OCI-LY3 (cell line): ENCODE measurements at regions not wholly inside any gene's neighbourhood (a gene's known extent, or its start where the extent isn't known, plus 50 kb on each side); places are given as distances from the start of the nearest gene placed in this dataset.

ENCODE experiments used
- H2AFZ ChIP-seq: fragments of 200-600, 300-600 bp; shearing (Covaris generic); 2 replicates; pipeline ENCODE4 v1.6.0; 2014; ENCODE audit warnings: antibody characterized with exemption, low read depth, low read length
- H3K27ac ChIP-seq: fragments of 200-600, 300-600 bp; sonication (generic); 2 replicates; pipeline ENCODE4 v1.5.1; 2014; ENCODE audit warnings: mild to moderate bottlenecking, low read length, moderate library complexity, mixed read lengths
- H3K27me3 ChIP-seq: fragments of 200-600, 300-600 bp; sonication (generic); 2 replicates; pipeline ENCODE4 v1.6.1; 2014; ENCODE audit warnings: low read depth, low read length, mixed read lengths
- H3K36me3 ChIP-seq: fragments of 200-600, 300-600 bp; sonication (generic); replicated peaks from 2 replicates; pipeline ENCODE3; 2014; ENCODE audit warnings: low read depth, low read length, mixed read lengths
- H3K4me1 ChIP-seq: fragments of 300-600, 200-600 bp; sonication (generic); 2 replicates; pipeline ENCODE4 v1.6.1; 2014; ENCODE audit warnings: low read length, mixed read lengths
- H3K4me2 ChIP-seq: fragments of 200-600, 300-600 bp; sonication (generic); 2 replicates; pipeline ENCODE4 v1.6.1; 2014; ENCODE audit warnings: low read length, mixed read lengths
- H3K4me3 ChIP-seq: fragments of 300-600, 200-600 bp; sonication (generic); 2 replicates; pipeline ENCODE4 v1.5.1; 2014; ENCODE audit warnings: antibody characterized with exemption, mild to moderate bottlenecking, low read length, moderate library complexity
- H3K79me2 ChIP-seq: fragments of 300-600, 200-600 bp; shearing (Covaris generic); 2 replicates; pipeline ENCODE4 v1.6.1; 2014; ENCODE audit warnings: mild to moderate bottlenecking, low read length, mixed read lengths
- H3K9ac ChIP-seq: fragments of 300-600, 200-600 bp; shearing (Covaris generic); 2 replicates; pipeline ENCODE4 v1.6.0; 2014; ENCODE audit warnings: mild to moderate bottlenecking, low read length, moderate library complexity
- H3K9me3 ChIP-seq: fragments of 200-600, 300-600 bp; shearing (Covaris generic); 2 replicates; pipeline ENCODE4 v1.6.1; 2014; ENCODE audit warnings: low read length, mixed read lengths; ENCODE audit not compliant: insufficient read depth
- H4K20me1 ChIP-seq: fragments of 200-600, 300-600 bp; sonication (generic); 2 replicates; pipeline ENCODE4 v1.6.1; 2016; ENCODE audit warnings: low read length, mixed read lengths; ENCODE audit not compliant: insufficient read depth
- EZH2phosphoT487 ChIP-seq: fragments of 200-600 bp; shearing (Covaris generic); IDR thresholded peaks from 2 replicates; pipeline ENCODE4 v1.6.1; 2018; ENCODE audit warnings: antibody characterized with exemption, mixed run types, low read depth
- TF ChIP-seq, protein P1 (sequence below): fragments of 200-600, 300-600 bp; sonication (generic); IDR thresholded peaks from 2 replicates; pipeline ENCODE4 v1.5.1; 2014; ENCODE audit warnings: antibody characterized with exemption, low read length, low read depth

DNA sequence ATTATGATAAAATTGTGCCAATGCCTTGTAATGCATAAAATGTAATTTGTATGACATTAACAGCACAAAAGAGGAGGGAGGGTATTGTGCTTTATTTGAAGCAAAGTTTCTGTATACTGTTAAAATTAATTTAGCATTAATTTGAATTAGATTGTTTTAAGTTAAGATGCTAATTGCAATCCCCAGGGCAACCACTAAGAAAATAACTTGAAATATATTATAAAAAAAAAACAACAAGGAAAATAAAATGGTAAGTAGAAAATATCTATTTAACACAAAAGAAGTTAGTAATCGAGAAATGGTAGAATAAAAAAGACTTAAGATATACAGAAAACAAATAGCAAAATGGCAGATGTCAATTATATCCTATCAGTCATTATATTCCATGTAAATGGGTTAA lies 131.4 kb upstream of the KAZN start:
- no peaks in the 10 kb centered on the region for H3K9me3 ChIP-seq
- H2AFZ ChIP-seq, result no peak overlapping the region
- no peaks in the 10 kb centered on the region for H3K4me1 ChIP-seq
- no peaks in the 10 kb centered on the region for H3K79me2 ChIP-seq
- no peaks in the 10 kb centered on the region for H4K20me1 ChIP-seq
- no peak overlapping the region for H3K27ac ChIP-seq
- H3K9ac ChIP-seq, result no peak overlapping the region
- no peak overlapping the region for H3K4me2 ChIP-seq
- no peaks in the 10 kb centered on the region for H3K27me3 ChIP-seq
- H3K36me3 ChIP-seq, result no peaks in the 10 kb centered on the region
- H3K4me3 ChIP-seq, result no peak overlapping the region
- TF ChIP-seq EZH2phosphoT487, result no peak
- TF ChIP-seq, protein P1, sequence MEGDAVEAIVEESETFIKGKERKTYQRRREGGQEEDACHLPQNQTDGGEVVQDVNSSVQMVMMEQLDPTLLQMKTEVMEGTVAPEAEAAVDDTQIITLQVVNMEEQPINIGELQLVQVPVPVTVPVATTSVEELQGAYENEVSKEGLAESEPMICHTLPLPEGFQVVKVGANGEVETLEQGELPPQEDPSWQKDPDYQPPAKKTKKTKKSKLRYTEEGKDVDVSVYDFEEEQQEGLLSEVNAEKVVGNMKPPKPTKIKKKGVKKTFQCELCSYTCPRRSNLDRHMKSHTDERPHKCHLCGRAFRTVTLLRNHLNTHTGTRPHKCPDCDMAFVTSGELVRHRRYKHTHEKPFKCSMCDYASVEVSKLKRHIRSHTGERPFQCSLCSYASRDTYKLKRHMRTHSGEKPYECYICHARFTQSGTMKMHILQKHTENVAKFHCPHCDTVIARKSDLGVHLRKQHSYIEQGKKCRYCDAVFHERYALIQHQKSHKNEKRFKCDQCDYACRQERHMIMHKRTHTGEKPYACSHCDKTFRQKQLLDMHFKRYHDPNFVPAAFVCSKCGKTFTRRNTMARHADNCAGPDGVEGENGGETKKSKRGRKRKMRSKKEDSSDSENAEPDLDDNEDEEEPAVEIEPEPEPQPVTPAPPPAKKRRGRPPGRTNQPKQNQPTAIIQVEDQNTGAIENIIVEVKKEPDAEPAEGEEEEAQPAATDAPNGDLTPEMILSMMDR, result no peak

GRCh38 chr1:14468751-14469150 lies 129.7 kb upstream of the KAZN start:
- no peak overlapping the region for H3K27ac ChIP-seq
- no peaks in the 10 kb centered on the region for H3K9me3 ChIP-seq
- no peaks in the 10 kb centered on the region for H4K20me1 ChIP-seq
- no peak overlapping the region for H3K4me3 ChIP-seq
- H3K4me2 ChIP-seq, result no peak overlapping the region
- H3K27me3 ChIP-seq, result no peaks in the 10 kb centered on the region
- TF ChIP-seq, protein P1, result no peak
- H3K36me3 ChIP-seq, result no peaks in the 10 kb centered on the region
- H3K9ac ChIP-seq, result no peak overlapping the region
- no peak overlapping the region for H2AFZ ChIP-seq
- no peaks in the 10 kb centered on the region for H3K4me1 ChIP-seq
- H3K79me2 ChIP-seq, result no peaks in the 10 kb centered on the region

- TF ChIP-seq EZH2phosphoT487, result no peak
- H3K36me3 ChIP-seq, result no peaks in the 10 kb centered on the region
Observed at GRCh38 chr1:14470802-14471201, 127.7 kb upstream of the KAZN start.

DNA sequence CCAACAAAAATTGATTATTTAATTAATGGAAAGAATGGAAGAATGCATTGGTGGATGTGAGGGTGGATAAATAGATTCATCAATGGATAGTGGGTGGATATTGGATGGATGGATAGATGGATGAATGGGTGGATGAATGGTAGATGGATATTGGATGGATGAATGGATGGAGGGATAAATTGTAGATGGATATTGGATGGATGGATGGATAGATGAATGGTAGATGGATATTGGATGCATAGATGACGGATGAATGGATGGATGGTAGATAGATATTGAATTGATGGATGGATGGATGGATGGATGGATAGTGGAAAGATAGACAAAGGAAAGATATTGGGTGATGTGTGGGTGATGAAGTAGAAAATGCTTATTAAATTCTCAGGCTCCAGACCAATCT lies 123.6 kb upstream of the KAZN start:
- Histone ChIP-seq H3K27me3 (no peaks in the 10 kb centered on the region), H3K27ac (no peak overlapping the region), H3K36me3 (no peaks in the 10 kb centered on the region), H4K20me1 (no peaks in the 10 kb centered on the region), H3K4me1 (no peaks in the 10 kb centered on the region), H3K79me2 (no peaks in the 10 kb centered on the region), H3K4me3 (no peak overlapping the region), H3K9ac (no peak overlapping the region), H3K4me2 (no peak overlapping the region), H3K9me3 (no peaks in the 10 kb centered on the region), H2AFZ (no peak overlapping the region)
- no peak for TF ChIP-seq EZH2phosphoT487
- TF ChIP-seq, protein P1, result no peak

More at GRCh38 chr1:14470802-14471201, 127.7 kb upstream of the KAZN start:
- Histone ChIP-seq H3K79me2 (no peaks in the 10 kb centered on the region), H3K4me1 (no peaks in the 10 kb centered on the region), H2AFZ (no peak overlapping the region), H4K20me1 (no peaks in the 10 kb centered on the region), H3K27ac (no peak overlapping the region), H3K4me2 (no peak overlapping the region), H3K9me3 (no peaks in the 10 kb centered on the region), H3K9ac (no peak overlapping the region), H3K4me3 (no peak overlapping the region), H3K27me3 (no peaks in the 10 kb centered on the region)
